Common myeloid progenitor, CD34-positive (primary cell): ENCODE measurements at regions not wholly inside any gene's neighbourhood (a gene's known extent, or its start where the extent isn't known, plus 50 kb on each side); places are given as distances from the start of the nearest gene placed in this dataset.

Experiments
- CTCF ChIA-PET: fragments of 350-600 bp; sonication (Branson Sonifier 250); formaldehyde crosslinking; loops from one replicate; lab custom pipeline; 2021; ENCODE audit warnings: antibody characterized with exemption; lab: Charles Lee
- POLR2A ChIA-PET: fragments of 350-600 bp; sonication (Branson Sonifier 250); formaldehyde crosslinking; loops from one replicate; lab custom pipeline; 2021; ENCODE audit warnings: antibody characterized with exemption; lab: Charles Lee
- DNase-seq, 3 donors: peaks; one replicate each; pipeline versions ENCODE4 v3.0.0 to v3.0.0-alpha.2; 2013
- H3K27ac ChIP-seq, 2 experiments: 1 replicate in 1 of 2; 2 replicates in 1 of 2; pipeline ENCODE4 v1.7.0; 2013; ENCODE audit warnings: inconsistent platforms in 2 of 2, low read length in 2 of 2, mild to moderate bottlenecking in 2 of 2, low read depth in 1 of 2, moderate library complexity in 1 of 2; ENCODE audit not compliant: severe bottlenecking in 2 of 2, insufficient read depth in 1 of 2, poor library complexity in 1 of 2
- H3K27me3 ChIP-seq, 5 experiments: replicated peaks in 2 of 5; 1 replicate in 3 of 5; 2 replicates in 2 of 5; pipeline versions ENCODE4 v1.6.1 to v1.7.0; 2013; ENCODE audit warnings: low read length in 4 of 5, mild to moderate bottlenecking in 2 of 5, moderate library complexity in 2 of 5, inconsistent platforms in 1 of 5; ENCODE audit not compliant: insufficient read depth in 5 of 5, control insufficient read depth in 4 of 5
- H3K36me3 ChIP-seq, 4 experiments: 1 replicate in 2 of 4; 2 replicates in 2 of 4; pipeline versions ENCODE4 v1.6.1 to v1.7.0; 2013; ENCODE audit warnings: low read length in 3 of 4, control low read depth in 1 of 4, mild to moderate bottlenecking in 1 of 4; ENCODE audit not compliant: control insufficient read depth in 4 of 4, insufficient read depth in 4 of 4
- H3K4me1 ChIP-seq, 4 experiments: 1 replicate in 3 of 4; 2 replicates in 1 of 4; pipeline versions ENCODE4 v1.6.1 to v1.7.1; 2013; ENCODE audit warnings: low read length in 3 of 4, mild to moderate bottlenecking in 3 of 4, control low read depth in 1 of 4, inconsistent platforms in 1 of 4, moderate library complexity in 1 of 4; ENCODE audit not compliant: control insufficient read depth in 4 of 4, insufficient read depth in 4 of 4; ENCODE audit errors: control extremely low read depth in 1 of 4
- H3K4me3 ChIP-seq, 7 experiments: 1 replicate in 4 of 7; 2 replicates in 3 of 7; pipeline versions ENCODE4 v1.5.1 to v1.7.0; 2013; ENCODE audit warnings: mild to moderate bottlenecking in 7 of 7, low read length in 6 of 7, moderate library complexity in 6 of 7, inconsistent platforms in 2 of 7, low read depth in 2 of 7, control low read depth in 1 of 7; ENCODE audit not compliant: insufficient read depth in 4 of 7, control insufficient read depth in 1 of 7; ENCODE audit errors: extremely low read depth in 1 of 7
- H3K9me3 ChIP-seq, 5 experiments: 1 replicate in 4 of 5; 2 replicates in 1 of 5; pipeline versions ENCODE4 v1.6.1 to v1.7.1; 2013; ENCODE audit warnings: low read length in 4 of 5, mild to moderate bottlenecking in 2 of 5, inconsistent platforms in 1 of 5, low read depth in 1 of 5, moderate library complexity in 1 of 5; ENCODE audit not compliant: control insufficient read depth in 4 of 5, insufficient read depth in 2 of 5; ENCODE audit errors: control extremely low read depth in 1 of 5
- WGBS: methylation state at CpG from one replicate; pipeline ENCODE4 v1.1.5; 2013; ENCODE audit not compliant: insufficient coverage; 5-methylcytosine and 5-hydroxymethylcytosine counted together

GRCh38 chr21:41558842-41559241 is 50.9 kb upstream of the TMPRSS2 start:
- CTCF ChIA-PET = no interaction called here
- H3K36me3 ChIP-seq = no peaks in the 10 kb centered on the region
- H3K4me3 ChIP-seq = no peak overlapping the region
- no peaks in the 10 kb centered on the region for H3K4me1 ChIP-seq
- POLR2A ChIA-PET = no interaction called here
- H3K27ac ChIP-seq = no peak overlapping the region
- H3K27me3 ChIP-seq = peaks cover 0 to 10% (median 0%) of the 10 kb centered on the region in 5 experiments
- H3K9me3 ChIP-seq = no peaks in the 10 kb centered on the region
- DNase-seq = no peak

DNA sequence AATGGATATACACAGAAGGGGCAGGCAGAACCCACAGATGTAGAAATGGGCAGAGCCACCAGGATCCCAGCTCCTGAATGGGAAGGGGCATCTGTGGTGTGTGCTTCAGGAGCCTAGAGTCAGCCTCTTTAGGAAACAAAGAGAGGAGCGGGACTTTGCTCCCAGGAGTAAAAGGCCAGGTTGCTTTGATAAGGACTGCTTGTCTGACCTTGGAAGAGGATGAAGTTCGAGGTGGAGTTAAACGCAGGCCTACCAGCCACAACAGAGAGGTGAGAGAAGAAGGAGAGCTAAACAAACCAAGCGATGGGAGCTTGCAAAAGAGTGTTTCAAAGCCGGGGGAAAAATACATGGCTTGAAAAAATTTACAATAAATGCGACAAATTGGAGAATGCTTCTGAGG is 49.9 kb upstream of the TMPRSS2 start:
- Histone ChIP-seq H3K9me3 (no peaks in the 10 kb centered on the region), H3K27me3 (peaks cover 0 to 10% (median 0%) of the 10 kb centered on the region in 5 experiments), H3K4me1 (no peaks in the 10 kb centered on the region), H3K27ac (no peak overlapping the region), H3K36me3 (no peaks in the 10 kb centered on the region), H3K4me3 (no peak overlapping the region)
- WGBS = 90% methylated on average over 6 of the region's 6 CpGs
- POLR2A ChIA-PET = no interaction called here
- CTCF ChIA-PET = no interaction called here
- DNase-seq = no peak
